Mesenchymal stem cell (in vitro differentiated cells and primary cell): ENCODE measurements at regions not wholly inside any gene's neighbourhood (a gene's known extent, or its start where the extent isn't known, plus 50 kb on each side); places are given as distances from the start of the nearest gene placed in this dataset.

ENCODE experiments used
- DNase-seq: peaks from one replicate; pipeline ENCODE4 v3.0.0-alpha.2; 2013
- H2AFZ ChIP-seq: one replicate; pipeline ENCODE4 v1.6.1; 2013; ENCODE audit warnings: low read depth, mild to moderate bottlenecking, control low read depth, inconsistent platforms, low read length, moderate library complexity
- H2AK5ac ChIP-seq: 2 replicates; pipeline ENCODE4 v1.6.1; 2013; ENCODE audit warnings: low read length, moderate library complexity, mild to moderate bottlenecking, inconsistent platforms; ENCODE audit not compliant: severe bottlenecking
- H2BK120ac ChIP-seq: one replicate; pipeline ENCODE4 v1.6.1; 2013; ENCODE audit warnings: low read depth, mild to moderate bottlenecking, inconsistent platforms, low read length, moderate library complexity
- H2BK12ac ChIP-seq, 2 experiments: one replicate each; pipeline ENCODE4 v1.6.1; 2013; ENCODE audit warnings: inconsistent platforms in 2 of 2, low read length in 2 of 2, mild to moderate bottlenecking in 2 of 2, moderate library complexity in 2 of 2, control low read depth in 1 of 2
- H2BK15ac ChIP-seq: one replicate; pipeline ENCODE4 v1.6.1; 2013; ENCODE audit warnings: mild to moderate bottlenecking, low read depth, inconsistent platforms; ENCODE audit not compliant: poor library complexity, severe bottlenecking
- H2BK5ac ChIP-seq: 2 replicates; pipeline ENCODE4 v1.6.1; 2013; ENCODE audit warnings: low read depth, mild to moderate bottlenecking, low read length, control low read depth, inconsistent platforms; ENCODE audit not compliant: poor library complexity, severe bottlenecking
- H3K14ac ChIP-seq, 2 experiments: one replicate each; pipeline ENCODE4 v1.6.1; 2013; ENCODE audit warnings: inconsistent platforms in 2 of 2, low read length in 2 of 2, control low read depth in 1 of 2, mild to moderate bottlenecking in 1 of 2, moderate library complexity in 1 of 2
- H3K18ac ChIP-seq, 2 experiments: one replicate each; pipeline ENCODE4 v1.6.1; 2013; ENCODE audit warnings: inconsistent platforms in 2 of 2, low read length in 2 of 2, control low read depth in 1 of 2, low read depth in 1 of 2, mild to moderate bottlenecking in 1 of 2
- H3K23ac ChIP-seq, 2 experiments: one replicate each; pipeline ENCODE4 v1.6.1; 2013; ENCODE audit warnings: inconsistent platforms in 2 of 2, low read length in 2 of 2, mild to moderate bottlenecking in 2 of 2, moderate library complexity in 2 of 2, control low read depth in 1 of 2
- H3K27ac ChIP-seq: 2 replicates; pipeline ENCODE4 v1.5.1; 2013; ENCODE audit warnings: mild to moderate bottlenecking, moderate library complexity, low read length, control low read depth, inconsistent platforms; ENCODE audit not compliant: poor library complexity, severe bottlenecking
- H3K27me3 ChIP-seq, 2 experiments: 2 replicates each; pipeline versions ENCODE4 v1.6.1 to v1.7.0; 2013; ENCODE audit warnings: low read length in 2 of 2, mild to moderate bottlenecking in 2 of 2, moderate library complexity in 2 of 2, control low read depth in 1 of 2, inconsistent platforms in 1 of 2; ENCODE audit not compliant: control insufficient read depth in 1 of 2, insufficient read depth in 1 of 2
- H3K36me3 ChIP-seq, 2 experiments: 2 replicates each; pipeline versions ENCODE4 v1.6.1 to v1.7.0; 2013; ENCODE audit warnings: low read length in 2 of 2, control low read depth in 1 of 2, inconsistent platforms in 1 of 2, low read depth in 1 of 2, mild to moderate bottlenecking in 1 of 2; ENCODE audit not compliant: insufficient read depth in 2 of 2, control insufficient read depth in 1 of 2
- H3K4ac ChIP-seq, 2 experiments: one replicate each; pipeline ENCODE4 v1.6.1; 2013; ENCODE audit warnings: inconsistent platforms in 2 of 2, low read length in 2 of 2, mild to moderate bottlenecking in 2 of 2, moderate library complexity in 2 of 2, control low read depth in 1 of 2, low read depth in 1 of 2
- H3K4me1 ChIP-seq: 2 replicates; pipeline ENCODE4 v1.6.1; 2013; ENCODE audit warnings: low read depth, low read length, control low read depth; ENCODE audit not compliant: control insufficient read depth, insufficient read depth
- H3K4me2 ChIP-seq: 2 replicates; pipeline ENCODE4 v1.6.1; 2013; ENCODE audit warnings: low read length, mild to moderate bottlenecking, inconsistent platforms; ENCODE audit not compliant: poor library complexity, severe bottlenecking
- H3K4me3 ChIP-seq, 2 experiments: 2 replicates each; pipeline versions ENCODE4 v1.5.1 to v1.7.0; 2013; ENCODE audit warnings: low read length in 2 of 2, mild to moderate bottlenecking in 2 of 2, control low read depth in 1 of 2, low read depth in 1 of 2; ENCODE audit not compliant: insufficient read depth in 1 of 2
- H3K79me1 ChIP-seq: replicated peaks from 2 replicates; pipeline ENCODE4 v1.6.1; 2013; ENCODE audit warnings: mild to moderate bottlenecking, control low read depth, low read length, inconsistent platforms; ENCODE audit not compliant: poor library complexity, severe bottlenecking
- H3K9ac ChIP-seq: 2 replicates; pipeline ENCODE4 v1.7.0; 2013; ENCODE audit warnings: mild to moderate bottlenecking, low read length, moderate library complexity
- H3K9me3 ChIP-seq: 2 replicates; pipeline ENCODE4 v1.7.0; 2013; ENCODE audit warnings: mild to moderate bottlenecking, low read length; ENCODE audit not compliant: control insufficient read depth
- H4K8ac ChIP-seq: one replicate; pipeline ENCODE4 v1.6.1; 2013; ENCODE audit warnings: inconsistent platforms, mild to moderate bottlenecking, low read length, moderate library complexity
- H4K91ac ChIP-seq: one replicate; pipeline ENCODE4 v1.6.1; 2013; ENCODE audit warnings: mild to moderate bottlenecking, low read length, inconsistent platforms
- WGBS: methylation state at CpG from one replicate; pipeline ENCODE4 v1.1.7; 2013; ENCODE audit warnings: mixed read lengths; 5-methylcytosine and 5-hydroxymethylcytosine counted together

DNA sequence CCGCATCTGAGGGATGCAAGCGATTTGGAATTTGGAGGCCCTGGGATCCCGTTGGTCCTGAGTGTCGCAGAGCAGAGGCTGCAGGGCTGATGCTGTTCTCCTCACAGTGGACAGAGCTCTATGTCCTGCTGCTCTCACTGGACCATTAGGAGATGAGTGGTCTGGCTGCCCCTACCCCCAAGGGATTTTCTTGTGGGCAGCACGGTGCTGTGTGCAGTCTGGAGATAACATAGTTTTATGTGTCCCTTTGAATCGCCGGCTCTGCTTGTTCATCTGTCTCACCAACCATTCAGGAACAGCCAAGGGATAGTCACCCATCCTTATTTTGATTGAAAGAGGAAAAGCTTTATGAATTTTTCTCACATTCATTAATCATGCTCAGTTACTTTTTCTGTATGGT, 49.9 kb downstream of the CHRM3 start:
- H4K91ac ChIP-seq, result no peak overlapping the region
- no peak overlapping the region for H3K27ac ChIP-seq
- H3K9ac ChIP-seq, result no peak overlapping the region
- H3K14ac ChIP-seq, result no peak overlapping the region
- no peak overlapping the region for H3K4ac ChIP-seq
- H3K27me3 ChIP-seq, result no peaks in the 10 kb centered on the region
- no peaks in the 10 kb centered on the region for H3K9me3 ChIP-seq
- no peaks in the 10 kb centered on the region for H3K79me1 ChIP-seq
- no peak overlapping the region for H2BK15ac ChIP-seq
- H3K36me3 ChIP-seq, result no peaks in the 10 kb centered on the region
- no peak overlapping the region for H2BK12ac ChIP-seq
- no peak overlapping the region for H2AFZ ChIP-seq
- no peak overlapping the region for H2BK120ac ChIP-seq
- no peak overlapping the region for H3K4me2 ChIP-seq
- H3K4me3 ChIP-seq, result no peak overlapping the region
- 88% methylated on average over 5 of the region's 7 CpGs for WGBS
- H2BK5ac ChIP-seq, result no peak overlapping the region
- H3K18ac ChIP-seq, result no peak overlapping the region
- H4K8ac ChIP-seq, result no peak overlapping the region
- no peaks in the 10 kb centered on the region for H3K4me1 ChIP-seq
- H3K23ac ChIP-seq, result no peak overlapping the region
- no peak for DNase-seq
- H2AK5ac ChIP-seq, result no peak overlapping the region

DNA sequence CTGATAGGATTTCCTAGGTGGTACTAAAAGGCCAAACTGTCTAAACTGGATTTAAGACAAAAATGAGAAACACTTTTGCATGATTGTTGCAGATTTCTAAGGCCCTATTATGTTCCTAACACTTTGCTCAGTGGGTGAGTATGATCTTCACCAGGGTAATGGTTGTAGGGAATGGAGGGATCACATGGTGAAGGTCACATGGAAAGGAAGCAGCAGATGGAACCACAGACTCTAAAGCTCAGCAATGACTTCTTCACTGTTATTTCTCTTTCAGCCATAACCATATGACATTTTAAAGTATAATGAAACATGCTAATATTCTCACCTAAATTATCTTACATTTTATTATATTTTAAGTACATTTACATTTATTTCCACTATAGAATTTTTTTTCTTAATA, 51.5 kb downstream of the CHRM3 start:
- Histone ChIP-seq H4K8ac (no peak overlapping the region), H2AFZ (no peak overlapping the region), H3K79me1 (no peaks in the 10 kb centered on the region), H2AK5ac (no peak overlapping the region), H2BK15ac (no peak overlapping the region), H3K4me2 (no peak overlapping the region), H3K9ac (no peak overlapping the region), H3K36me3 (no peaks in the 10 kb centered on the region), H3K14ac (no peak overlapping the region), H3K4me3 (no peak overlapping the region), H3K27ac (no peak overlapping the region), H2BK5ac (no peak overlapping the region), H3K9me3 (no peaks in the 10 kb centered on the region), H3K23ac (no peak overlapping the region), H4K91ac (no peak overlapping the region), H3K27me3 (no peaks in the 10 kb centered on the region), H3K4me1 (no peaks in the 10 kb centered on the region), H3K18ac (no peak overlapping the region), H2BK120ac (no peak overlapping the region), H3K4ac (no peak overlapping the region), H2BK12ac (no peak overlapping the region)
- DNase-seq, result no peak

DNA sequence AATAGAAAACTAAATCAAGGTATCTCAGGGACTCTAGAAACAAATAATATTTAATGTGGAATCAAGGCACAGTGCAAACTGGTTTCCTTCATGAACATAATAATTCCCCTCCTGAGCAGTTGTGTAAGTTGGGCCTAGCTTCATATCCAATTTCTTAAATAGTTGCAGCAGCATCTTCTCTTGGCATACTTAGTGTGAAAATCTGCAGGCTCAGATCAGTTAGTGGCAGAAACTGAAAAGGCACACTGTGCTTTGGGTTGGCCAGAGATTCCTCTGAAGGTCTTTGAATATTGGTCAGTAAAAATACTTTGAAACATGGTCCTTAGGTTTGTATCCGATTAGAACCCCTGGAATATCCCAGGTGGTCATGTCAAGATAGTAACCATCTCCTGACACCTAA, 52.5 kb downstream of the CHRM3 start:
- H4K8ac ChIP-seq, result no peak overlapping the region
- H3K4me1 ChIP-seq, result no peaks in the 10 kb centered on the region
- H3K79me1 ChIP-seq, result no peaks in the 10 kb centered on the region
- H2AFZ ChIP-seq, result no peak overlapping the region
- H4K91ac ChIP-seq, result no peak overlapping the region
- H2BK12ac ChIP-seq, result no peak overlapping the region
- H3K36me3 ChIP-seq, result no peaks in the 10 kb centered on the region
- H3K4ac ChIP-seq, result no peak overlapping the region
- H2BK5ac ChIP-seq, result no peak overlapping the region
- no peak overlapping the region for H3K9ac ChIP-seq
- H2BK15ac ChIP-seq, result no peak overlapping the region
- no peak overlapping the region for H3K14ac ChIP-seq
- no peak for DNase-seq
- no peak overlapping the region for H2AK5ac ChIP-seq
- no peak overlapping the region for H3K4me3 ChIP-seq
- H3K23ac ChIP-seq, result no peak overlapping the region
- H3K27ac ChIP-seq, result no peak overlapping the region
- no CpG with 5 or more reads among the region's 1 CpG for WGBS
- no peak overlapping the region for H2BK120ac ChIP-seq
- no peak overlapping the region for H3K4me2 ChIP-seq
- no peak overlapping the region for H3K18ac ChIP-seq
- no peaks in the 10 kb centered on the region for H3K9me3 ChIP-seq
- no peaks in the 10 kb centered on the region for H3K27me3 ChIP-seq

DNA sequence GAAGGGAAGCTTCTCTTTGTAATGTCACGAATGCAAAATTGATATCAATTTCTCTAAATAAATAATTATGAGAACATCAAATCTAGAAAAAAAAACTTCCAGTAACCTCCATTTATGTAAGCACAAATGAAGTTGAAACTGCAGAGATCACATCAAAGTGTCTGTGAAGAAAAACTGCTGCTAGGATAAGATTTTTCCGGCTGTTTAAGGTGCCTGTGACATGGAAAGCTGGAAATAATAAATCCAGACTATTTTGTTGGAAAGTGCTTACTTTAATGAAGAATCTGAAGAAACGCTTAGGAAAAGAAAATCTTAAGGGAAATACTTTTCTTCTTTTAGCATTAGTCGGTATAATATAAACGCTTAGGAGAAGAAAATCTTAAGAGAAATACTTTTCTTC, 57.0 kb downstream of the CHRM3 start:
- 73% methylated on average over 1 of the region's 5 CpGs for WGBS
- H2AFZ ChIP-seq, result no peak overlapping the region
- H3K4me1 ChIP-seq, result no peaks in the 10 kb centered on the region

More for the DNA sequence above, 57.0 kb downstream of the CHRM3 start:
- Histone ChIP-seq H3K23ac (no peak overlapping the region), H3K36me3 (no peaks in the 10 kb centered on the region), H3K27me3 (no peaks in the 10 kb centered on the region), H3K18ac (no peak overlapping the region), H3K9me3 (no peaks in the 10 kb centered on the region), H4K91ac (no peak overlapping the region), H2BK5ac (no peak overlapping the region), H3K14ac (no peak overlapping the region), H2BK12ac (no peak overlapping the region), H3K27ac (no peak overlapping the region), H2BK15ac (no peak overlapping the region), H3K79me1 (no peaks in the 10 kb centered on the region), H4K8ac (no peak overlapping the region), H2BK120ac (no peak overlapping the region), H3K4me3 (no peak overlapping the region), H3K4ac (no peak overlapping the region), H3K4me2 (no peak overlapping the region), H3K9ac (no peak overlapping the region), H2AK5ac (no peak overlapping the region)
- no peak for DNase-seq
